Raji (cell line): ENCODE measurements at regions not wholly inside any gene's neighbourhood (a gene's known extent, or its start where the extent isn't known, plus 50 kb on each side); places are given as distances from the start of the nearest gene placed in this dataset.

ENCODE experiments used
- POLR2A ChIP-seq: IDR thresholded peaks from 2 replicates; pipeline ENCODE4 v1.6.1; 2011; ENCODE audit warnings: low read depth, low read length, control low read depth; ENCODE audit not compliant: insufficient read depth

DNA sequence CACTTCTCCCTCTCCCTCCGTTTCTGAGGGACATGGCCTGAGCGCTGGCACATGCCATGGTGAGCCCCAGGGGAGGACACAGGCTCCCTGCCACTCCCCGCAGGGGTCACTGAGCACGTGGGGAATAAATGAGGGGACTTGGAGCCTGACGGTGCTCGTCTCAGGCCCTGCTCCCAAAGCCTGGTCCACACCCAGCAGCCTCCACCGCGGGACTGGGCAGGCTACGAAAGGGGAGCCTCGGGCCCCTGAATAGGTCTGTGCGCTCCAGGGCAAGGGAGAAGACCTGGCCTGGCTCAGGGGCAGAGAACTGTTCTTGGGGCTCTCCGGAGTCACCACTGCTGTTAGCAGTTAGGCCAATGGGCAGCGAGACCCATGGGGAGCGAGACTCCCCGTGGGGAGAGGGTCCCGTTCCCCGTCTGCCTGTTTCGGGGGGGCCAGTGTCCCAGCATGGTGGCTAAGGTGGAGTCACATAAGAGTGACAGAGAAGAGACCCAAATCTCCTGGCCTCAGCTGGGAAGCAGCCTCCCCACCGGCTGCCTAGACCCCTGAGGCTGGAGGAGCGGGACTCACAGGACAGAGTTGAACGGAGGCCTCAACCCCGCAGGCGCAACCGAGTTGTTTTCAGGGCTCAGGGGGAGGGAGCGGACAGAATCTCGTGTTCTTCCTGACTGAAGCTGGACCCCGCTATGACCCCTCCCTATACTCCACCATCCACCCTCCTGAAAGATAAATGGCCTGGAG lies 329.8 kb upstream of the SFSWAP start:
- no peak for TF ChIP-seq POLR2A

DNA sequence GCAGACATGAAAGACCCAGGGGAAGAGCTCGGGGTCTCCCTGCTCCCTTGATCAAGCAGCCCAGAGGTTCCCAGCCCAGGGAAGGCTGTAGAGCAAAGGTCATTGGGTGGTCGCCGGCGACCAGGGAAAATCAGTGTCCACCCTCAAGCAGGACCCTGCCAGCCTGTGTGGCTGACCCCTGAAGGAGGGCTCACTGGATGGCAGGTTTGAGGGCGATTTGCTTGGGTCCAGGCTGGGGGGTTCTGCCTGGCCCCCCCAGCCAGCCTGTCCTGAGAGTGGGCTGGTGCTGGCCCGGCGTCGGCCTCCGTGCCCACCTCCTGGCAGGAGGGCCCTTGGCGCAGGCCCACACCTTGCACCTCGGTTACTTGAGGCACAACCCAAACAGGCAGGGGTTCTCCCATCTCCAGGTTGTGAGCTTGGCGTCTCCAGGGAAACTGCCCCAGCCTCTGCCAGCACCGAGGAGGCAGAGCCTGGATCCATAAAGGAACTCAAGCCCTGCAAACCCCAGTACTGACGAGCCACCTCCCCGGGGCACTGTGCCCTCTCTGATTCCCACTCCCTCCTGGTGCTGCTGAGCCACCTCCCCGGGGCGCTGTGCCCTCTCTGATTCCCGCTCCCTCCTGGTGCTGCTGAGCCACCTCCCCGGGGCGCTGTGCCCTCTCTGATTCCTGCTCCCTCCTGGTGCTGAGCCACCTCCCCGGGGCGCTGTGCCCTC lies 329.0 kb upstream of the SFSWAP start:
- TF ChIP-seq POLR2A: no peak

DNA sequence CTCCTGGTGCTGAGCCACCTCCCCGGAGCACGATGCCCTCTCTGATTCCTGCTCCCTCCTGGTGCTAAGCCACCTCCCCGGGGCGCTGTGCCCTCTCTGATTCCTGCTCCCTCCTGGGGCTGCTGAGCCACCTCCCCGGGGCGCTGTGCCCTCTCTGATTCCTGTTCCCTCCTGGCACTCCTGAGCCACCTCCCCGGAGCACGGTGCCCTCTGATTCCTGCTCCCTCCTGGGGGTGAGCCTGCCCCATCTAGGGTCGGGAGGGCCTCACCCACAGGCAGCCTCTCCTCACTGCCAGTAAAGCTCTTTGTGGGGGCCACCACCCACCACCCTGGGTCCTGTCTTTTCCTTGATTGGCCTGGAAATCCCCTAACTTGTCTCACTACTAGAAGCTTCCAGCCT lies 327.6 kb upstream of the SFSWAP start:
- no peak for TF ChIP-seq POLR2A

DNA sequence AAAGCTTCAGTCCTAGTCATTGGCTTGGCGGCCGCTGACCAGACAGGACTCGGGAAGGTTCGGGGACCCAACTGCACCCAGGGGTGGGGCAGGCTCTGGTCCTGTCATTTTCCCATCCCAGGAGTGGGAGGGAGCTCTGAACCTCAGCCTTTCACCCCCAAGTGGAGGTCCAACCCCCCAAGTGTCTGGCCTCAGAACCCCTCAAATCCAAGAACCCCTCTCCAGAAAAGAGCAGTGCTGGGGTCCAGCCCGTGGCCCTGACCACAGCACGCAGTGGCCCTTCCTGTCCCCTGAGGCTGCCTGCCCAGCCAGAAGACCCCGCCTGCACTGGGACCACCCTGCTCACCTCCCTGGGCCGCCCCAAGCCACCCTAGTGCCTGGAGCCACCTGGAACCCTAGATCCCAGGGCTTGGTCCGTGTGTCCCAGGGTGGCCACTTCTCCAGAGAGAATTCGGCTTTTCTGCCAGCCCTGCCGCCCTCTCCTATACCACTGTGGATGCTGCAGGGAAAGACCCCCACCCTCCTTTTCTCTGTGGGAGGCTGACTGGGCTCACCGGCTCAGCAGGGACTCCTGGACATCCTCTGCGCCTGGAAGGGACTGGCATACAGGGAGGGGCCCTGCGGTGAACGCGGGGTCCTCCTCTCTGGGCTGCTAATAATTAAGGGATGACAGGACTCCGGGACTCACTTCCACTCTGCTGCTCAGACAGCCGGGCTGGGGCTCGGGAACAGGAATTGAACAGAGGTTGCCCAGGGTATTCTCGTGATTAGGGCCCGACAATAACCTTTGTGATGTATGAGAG lies 326.9 kb upstream of the SFSWAP start:
- TF ChIP-seq POLR2A: no peak

DNA sequence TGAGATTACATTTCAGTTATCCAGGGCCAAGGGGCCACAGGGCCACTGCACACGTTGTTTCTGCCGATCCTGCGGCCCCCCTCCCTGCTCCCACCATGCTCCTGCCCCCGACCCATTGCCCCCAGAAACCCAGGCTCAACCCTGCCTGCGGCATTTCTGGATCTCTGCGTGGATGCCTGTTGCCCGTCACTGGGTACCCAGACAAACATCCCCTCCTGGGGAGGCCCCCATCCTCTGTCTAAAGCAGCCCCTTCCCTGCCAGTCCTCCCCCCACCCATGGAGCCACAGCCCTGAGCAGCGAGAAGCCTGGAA lies 326.4 kb upstream of the SFSWAP start:
- no peak for TF ChIP-seq POLR2A

DNA sequence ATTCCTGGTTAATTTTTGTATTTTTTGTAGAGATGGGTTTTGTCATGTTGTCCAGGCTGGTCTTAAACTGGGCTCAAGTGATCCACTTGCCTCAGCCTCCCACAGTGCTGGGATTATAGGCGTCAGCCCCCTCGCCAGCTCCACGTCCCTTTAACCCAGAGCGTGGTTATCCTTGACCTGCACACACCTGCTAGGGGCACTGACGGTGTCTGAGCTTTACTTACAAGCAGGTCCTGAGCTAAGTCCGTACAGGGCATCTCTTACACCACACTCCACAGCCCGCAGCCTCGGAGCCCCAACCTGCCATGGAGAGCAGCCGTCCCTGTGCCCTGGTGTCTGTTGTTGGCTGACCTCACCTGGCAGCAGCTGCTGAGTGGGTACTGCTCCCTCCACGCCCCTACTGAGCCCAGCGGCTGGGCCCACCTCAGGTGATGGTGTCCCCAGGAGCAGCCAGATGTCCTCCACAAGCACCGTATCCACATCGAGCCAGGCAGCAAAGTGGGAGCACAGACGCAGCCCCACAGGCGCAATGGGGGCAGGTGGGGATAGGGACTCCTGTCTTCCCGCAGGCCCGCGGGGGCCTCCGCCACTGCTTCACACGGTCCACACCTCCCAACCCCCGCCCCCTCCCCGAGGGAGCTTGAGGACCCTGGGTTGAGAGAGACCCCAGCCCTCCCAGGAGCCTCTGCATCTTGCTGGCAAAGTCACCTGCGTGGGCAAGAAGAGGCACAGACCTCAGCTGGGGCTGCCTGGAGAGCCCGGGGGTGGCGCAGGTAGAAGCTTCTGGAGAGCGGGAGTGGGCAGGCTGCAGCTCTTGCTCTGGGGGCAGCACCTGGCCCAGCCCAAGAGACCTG lies 325.4 kb upstream of the SFSWAP start:
- no peak for TF ChIP-seq POLR2A

DNA sequence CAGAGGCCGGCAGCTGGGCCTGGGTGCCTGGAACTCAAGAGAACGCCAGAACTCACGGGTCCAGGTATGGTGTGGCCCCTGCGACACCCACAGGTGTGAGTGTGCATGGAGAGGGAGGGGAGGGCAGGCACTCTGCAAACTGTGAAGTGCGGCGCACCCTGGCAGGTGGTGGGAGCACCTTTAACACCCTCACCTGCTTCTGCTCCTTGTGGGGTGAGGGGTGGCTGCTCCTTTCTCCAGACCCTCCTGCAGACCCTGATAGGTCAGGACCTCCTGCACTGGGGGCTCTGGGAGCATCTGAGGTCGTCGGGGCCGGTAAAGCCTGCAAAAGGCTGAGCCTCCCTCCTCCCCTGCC lies 324.7 kb upstream of the SFSWAP start:
- no peak for TF ChIP-seq POLR2A

DNA sequence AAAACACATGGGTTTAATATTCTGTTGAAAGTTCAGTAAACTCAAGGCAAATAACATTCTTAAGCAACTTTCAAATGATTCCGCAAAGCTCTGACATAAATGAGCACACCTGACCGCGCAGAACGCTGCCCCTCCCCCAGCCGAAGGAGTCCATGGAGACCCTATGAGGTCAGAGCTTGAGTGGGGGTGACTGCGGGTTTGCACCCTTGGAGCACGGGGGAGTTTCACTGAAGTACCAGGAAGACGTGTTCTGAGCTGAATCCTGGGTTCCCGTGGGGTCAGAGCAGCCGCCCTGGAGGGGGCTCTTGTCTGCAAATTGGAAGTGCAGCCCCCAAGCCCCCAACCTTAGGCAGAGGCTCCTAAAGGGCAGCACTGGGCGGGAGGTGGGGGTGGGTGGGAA lies 324.1 kb upstream of the SFSWAP start:
- TF ChIP-seq POLR2A: no peak

DNA sequence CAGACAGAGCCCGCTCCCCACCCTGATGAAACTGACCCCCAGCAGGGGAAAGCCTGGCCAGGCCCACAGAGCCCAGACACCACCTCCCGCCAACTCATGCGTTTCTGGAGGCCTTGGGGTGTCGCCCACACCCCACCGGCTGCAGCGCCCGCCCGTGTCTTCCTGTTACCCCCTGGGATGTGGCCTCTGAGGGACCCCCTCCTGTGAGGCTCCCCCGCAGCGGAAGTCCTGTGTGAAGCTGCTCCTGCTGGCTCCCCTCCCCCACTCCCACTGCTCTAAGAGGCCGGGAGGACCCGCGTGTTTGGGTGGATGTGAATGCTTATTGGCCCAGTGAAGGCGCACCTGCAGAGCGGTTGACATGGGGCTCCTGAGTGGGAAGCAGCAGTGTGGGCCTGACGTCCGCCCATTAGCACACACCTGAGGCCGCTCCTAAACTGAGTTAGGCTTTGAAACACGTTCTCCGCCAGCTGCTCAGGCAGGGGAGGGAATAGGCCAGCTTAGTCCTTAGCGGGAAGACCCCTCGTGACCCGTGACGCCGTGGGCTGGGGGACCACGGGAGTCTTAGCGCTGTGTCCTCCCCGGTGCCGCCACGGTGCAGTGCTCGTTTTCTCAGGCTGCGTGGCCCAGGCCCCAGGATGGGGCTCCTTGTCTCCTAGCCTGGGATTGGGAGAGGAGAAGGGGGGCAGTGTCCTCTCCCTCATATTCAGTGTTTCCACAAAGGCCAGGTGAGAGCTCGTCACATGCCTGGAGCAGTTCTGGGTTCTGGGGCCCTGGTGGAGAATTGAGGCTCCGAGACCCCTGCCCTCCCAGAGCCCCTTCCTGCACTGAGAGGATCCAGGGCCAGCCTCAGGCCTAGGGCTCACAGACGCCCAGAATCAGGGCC lies 323.4 kb upstream of the SFSWAP start:
- TF ChIP-seq POLR2A: no peak

DNA sequence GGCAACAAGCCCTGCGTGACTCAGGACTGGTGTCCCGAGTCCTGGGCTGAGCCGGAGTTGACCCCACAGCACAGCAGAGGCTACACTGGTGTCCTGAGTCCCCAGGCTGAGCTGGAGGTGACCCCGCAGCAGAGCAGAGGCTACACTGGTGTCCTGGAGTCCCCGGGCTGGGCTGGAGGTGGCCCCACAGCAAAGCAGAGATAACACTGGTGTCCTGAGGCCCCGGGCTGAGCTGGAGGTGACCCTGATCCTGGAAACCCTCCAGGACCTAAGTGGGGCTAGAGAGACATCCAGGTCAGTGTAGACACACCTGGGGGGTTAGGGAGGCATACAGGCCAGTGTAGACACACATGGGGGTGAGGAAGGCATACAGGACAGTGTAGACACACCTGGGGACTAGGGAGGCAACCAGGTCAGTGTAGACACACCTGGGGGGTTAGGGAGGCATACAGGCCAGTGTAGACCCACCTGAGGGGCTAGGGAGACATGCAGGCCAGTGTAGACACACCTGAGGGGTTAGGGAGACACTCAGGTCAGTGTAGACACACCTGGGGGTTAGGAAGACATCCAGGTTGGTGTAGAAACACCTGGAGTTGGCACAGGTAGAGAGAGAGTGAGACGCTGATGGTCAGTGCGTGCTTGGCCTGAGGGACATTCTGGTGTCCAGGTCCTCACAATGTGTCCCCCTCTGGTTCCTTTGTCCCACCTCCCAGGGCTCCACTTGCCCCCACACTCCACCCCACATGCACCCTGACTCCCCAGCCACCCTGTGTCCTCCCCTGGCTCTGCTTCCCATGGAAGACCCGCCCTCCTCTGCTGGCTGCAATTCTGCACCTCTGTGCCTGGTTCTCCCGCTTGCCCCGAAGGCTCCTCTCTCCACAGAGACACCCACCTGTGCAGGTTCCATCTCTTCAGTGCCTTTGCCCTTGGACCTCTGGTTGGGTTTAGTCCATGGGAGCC lies 321.6 kb upstream of the SFSWAP start:
- TF ChIP-seq POLR2A: no peak

DNA sequence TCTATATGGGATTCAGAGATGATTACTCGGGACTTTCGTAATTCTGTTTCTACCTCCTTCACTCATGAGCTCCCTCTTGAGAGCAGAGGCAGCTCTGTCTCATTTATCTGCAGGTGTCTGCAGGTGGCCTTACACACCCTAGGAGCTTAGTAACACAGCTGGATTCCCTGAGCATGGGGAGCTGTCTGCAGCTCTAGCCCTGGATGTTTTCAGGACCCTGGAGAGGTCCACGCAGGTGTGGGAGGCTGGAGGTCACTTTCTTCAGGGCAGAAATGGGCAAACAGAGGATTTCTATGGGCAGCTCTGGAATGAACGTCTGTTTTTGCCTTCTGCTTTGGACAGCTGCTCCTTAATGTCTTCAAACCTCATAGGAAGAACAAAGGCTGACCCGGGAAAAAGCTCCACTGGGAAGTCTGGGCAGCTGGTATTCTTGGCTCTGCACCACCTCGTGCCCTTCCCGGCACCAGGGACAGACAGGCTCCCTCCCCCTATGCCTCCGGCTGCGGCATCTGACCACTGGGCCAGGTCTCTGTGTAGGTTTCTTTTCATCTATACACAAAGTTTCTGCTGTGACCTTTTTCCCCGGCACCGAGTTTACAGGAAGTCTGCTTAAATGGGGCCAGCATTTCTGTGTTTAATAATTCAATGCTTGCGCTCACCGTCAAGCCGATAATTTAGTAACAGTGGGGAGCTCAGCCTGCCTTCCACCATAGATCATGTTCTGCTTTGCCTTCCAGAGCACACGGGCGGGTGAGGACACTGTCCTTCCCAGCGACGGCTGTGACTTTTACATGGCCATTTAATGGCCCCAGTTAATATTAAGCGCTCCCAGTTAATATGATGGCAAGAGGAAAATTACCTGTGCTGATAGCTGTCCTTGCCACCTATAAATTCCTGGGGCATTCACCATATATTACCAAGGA lies 320.2 kb upstream of the SFSWAP start:
- TF ChIP-seq POLR2A: no peak

DNA sequence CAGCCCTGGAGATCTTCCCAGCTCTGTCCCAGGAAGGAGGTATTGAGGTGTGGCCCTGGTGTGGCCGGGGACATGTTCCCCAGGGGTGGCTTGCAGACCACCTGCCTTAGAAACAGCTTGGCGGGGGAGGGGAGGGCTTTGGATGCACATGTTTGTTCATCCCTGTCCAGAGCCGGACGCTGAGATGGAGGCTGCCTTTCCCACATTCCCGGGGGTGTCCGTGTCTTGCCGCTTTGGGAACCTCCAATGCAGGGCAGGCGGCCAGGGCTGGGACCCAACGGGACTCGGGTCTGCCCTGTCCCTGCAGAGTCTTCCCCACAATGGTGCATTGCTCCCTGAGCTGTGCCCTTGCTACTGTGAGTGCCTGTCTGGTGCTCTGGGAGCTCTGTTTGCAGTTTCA lies 319.5 kb upstream of the SFSWAP start:
- no peak for TF ChIP-seq POLR2A

DNA sequence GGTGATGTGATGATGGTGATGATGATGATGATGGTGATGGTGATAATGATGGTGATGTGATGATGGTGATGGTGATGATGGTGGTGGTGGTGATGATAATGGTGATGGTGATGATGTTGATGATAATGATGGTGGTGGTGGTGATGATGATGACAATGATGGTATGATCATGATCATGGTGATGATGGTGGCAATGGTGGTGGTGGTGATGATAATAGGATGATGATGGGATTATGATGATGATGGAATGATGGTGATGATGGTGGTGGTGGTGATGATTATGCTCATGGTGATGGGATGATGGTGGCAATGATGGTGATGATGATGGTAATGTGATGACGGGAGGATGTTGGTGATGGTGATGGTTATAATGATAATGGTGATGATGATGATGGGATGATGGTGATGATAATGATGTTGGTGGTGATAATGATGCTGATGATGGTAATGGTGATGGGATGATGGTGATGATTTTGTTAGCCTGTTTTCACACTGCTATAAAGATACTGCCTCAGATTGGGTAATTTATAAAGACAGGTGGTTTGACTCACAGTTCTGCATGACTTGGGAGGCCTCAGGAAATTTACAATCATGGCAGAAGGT lies 314.8 kb upstream of the SFSWAP start:
- TF ChIP-seq POLR2A: no peak
